Endothelial cell of umbilical vein (primary cell): ENCODE measurements at regions not wholly inside any gene's neighbourhood (a gene's known extent, or its start where the extent isn't known, plus 50 kb on each side); places are given as distances from the start of the nearest gene placed in this dataset.

ENCODE experiments used
- BruUV-seq: library from RNA; stranded (reverse); fragments of 400-500 nt; replicated peaks from 2 replicates; lab custom pipeline; 2021; lab: Mats Ljungman, UMichigan
- CTCF ChIA-PET: fragments of 300-600, 350-600 bp; sonication (Branson Sonifier 250); formaldehyde crosslinking; loops from one replicate; lab custom pipeline; 2021; ENCODE audit warnings: antibody characterized with exemption, inconsistent platforms; lab: Charles Lee
- POLR2A ChIA-PET: fragments of 300-600, 350-600 bp; sonication (Branson Sonifier 250); formaldehyde crosslinking; loops from one replicate; lab custom pipeline; 2021; ENCODE audit warnings: antibody characterized with exemption, inconsistent platforms; lab: Charles Lee
- DNase-seq: peaks from one replicate; pipeline ENCODE4 v3.0.0-alpha.2; 2011; ENCODE audit warnings: low read depth, low spot score
- FAIRE-seq: peaks from 2 replicates; lab custom pipeline; 2011; peaks lifted over from hg19 to GRCh38; lab: Jason Lieb, UNC
- H2AFZ ChIP-seq: 2 replicates; pipeline ENCODE4 v1.6.0; 2012; ENCODE audit warnings: low read depth, low read length, control low read depth, inconsistent platforms
- H3K27ac ChIP-seq: 2 replicates; pipeline ENCODE4 v1.5.1; 2011; ENCODE audit warnings: low read depth, mild to moderate bottlenecking, control low read depth, low read length, moderate library complexity; ENCODE audit not compliant: insufficient read depth
- H3K27me3 ChIP-seq, 2 experiments: 2 replicates each; pipeline versions ENCODE4 v1.6.0 to v1.6.1; 2011; ENCODE audit warnings: low read length in 2 of 2, mixed read lengths in 1 of 2; ENCODE audit not compliant: control insufficient read depth in 2 of 2, insufficient read depth in 2 of 2
- H3K36me3 ChIP-seq, 2 experiments: 2 replicates in 1 of 2; 3 replicates in 1 of 2; pipeline ENCODE4 v1.5.1; 2011; ENCODE audit warnings: low read length in 2 of 2, mild to moderate bottlenecking in 1 of 2, moderate library complexity in 1 of 2; ENCODE audit not compliant: control insufficient read depth in 2 of 2, insufficient read depth in 2 of 2; ENCODE audit errors: extremely low read depth in 1 of 2
- H3K4me1 ChIP-seq: 3 replicates; pipeline ENCODE4 v1.5.1; 2011; ENCODE audit warnings: mild to moderate bottlenecking, low read length; ENCODE audit not compliant: control insufficient read depth, insufficient read depth; ENCODE audit errors: extremely low read depth
- H3K4me2 ChIP-seq: 2 replicates; pipeline ENCODE4 v1.6.1; 2011; ENCODE audit warnings: low read length, control low read depth, mixed read lengths; ENCODE audit not compliant: insufficient read depth
- H3K4me3 ChIP-seq, 3 experiments: fragments of 200-600 bp in 1 of 3; sonication (generic), shearing (Covaris generic) in 1 of 3; replicated peaks in 1 of 3; 2 replicates each; pipeline ENCODE4 v1.5.1; 2011 to 2016; ENCODE audit warnings: control low read depth in 3 of 3, low read length in 3 of 3, mild to moderate bottlenecking in 2 of 3, inconsistent platforms in 1 of 3, low read depth in 1 of 3, moderate library complexity in 1 of 3; ENCODE audit not compliant: insufficient read depth in 1 of 3
- H3K79me2 ChIP-seq: 2 replicates; pipeline ENCODE4 v1.6.0; 2012; ENCODE audit warnings: low read length, inconsistent platforms; ENCODE audit not compliant: control insufficient read depth, insufficient read depth
- H3K9ac ChIP-seq: replicated peaks from 2 replicates; pipeline ENCODE3; 2011; ENCODE audit warnings: low read length, control low read depth; ENCODE audit not compliant: insufficient read depth; ENCODE audit errors: extremely low read depth
- H3K9me1 ChIP-seq: replicated peaks from 3 replicates; pipeline ENCODE4 v1.6.0; 2011; ENCODE audit warnings: mild to moderate bottlenecking, low read length; ENCODE audit not compliant: control insufficient read depth, insufficient read depth; ENCODE audit errors: extremely low read depth
- H3K9me3 ChIP-seq: replicated peaks from 2 replicates; pipeline ENCODE4 v1.5.1; 2012; ENCODE audit warnings: low read length, inconsistent platforms; ENCODE audit not compliant: control insufficient read depth, insufficient read depth
- H4K20me1 ChIP-seq: replicated peaks from 2 replicates; pipeline ENCODE3; 2011; ENCODE audit warnings: mild to moderate bottlenecking, low read length; ENCODE audit not compliant: control insufficient read depth, insufficient read depth; ENCODE audit errors: extremely low read depth
- CTCF ChIP-seq, 2 donors: IDR thresholded peaks; 1 replicate in 1 of 2; 2 replicates in 1 of 2; pipeline ENCODE4 v1.5.1; 2011; ENCODE audit warnings: low read length in 2 of 2, mild to moderate bottlenecking in 2 of 2, moderate library complexity in 2 of 2, control low read depth in 1 of 2, inconsistent platforms in 1 of 2, low read depth in 1 of 2; ENCODE audit not compliant: insufficient read depth in 1 of 2; ENCODE audit errors: extremely low read depth in 1 of 2
- EZH2 ChIP-seq: IDR thresholded peaks from 2 replicates; pipeline ENCODE4 v1.6.1; 2012; ENCODE audit warnings: borderline replicate concordance, low read depth, mild to moderate bottlenecking, moderate library complexity, low read length, inconsistent platforms; ENCODE audit not compliant: severe bottlenecking
- FOS ChIP-seq: IDR thresholded peaks from 2 replicates; pipeline ENCODE4 v1.6.1; 2011; ENCODE audit warnings: mild to moderate bottlenecking, low read length, moderate library complexity, borderline replicate concordance; ENCODE audit not compliant: insufficient read depth
- GATA2 ChIP-seq: IDR thresholded peaks from 2 replicates; pipeline ENCODE4 v1.7.0; 2011; ENCODE audit warnings: low read depth, mild to moderate bottlenecking, moderate library complexity, mixed read lengths, low read length; ENCODE audit not compliant: insufficient read length, insufficient read depth
- JUN ChIP-seq: IDR thresholded peaks from 2 replicates; pipeline ENCODE4 v1.6.1; 2011; ENCODE audit warnings: borderline replicate concordance, low read depth; ENCODE audit not compliant: insufficient read length, insufficient read depth
- MAX ChIP-seq: IDR thresholded peaks from 2 replicates; pipeline ENCODE4 v1.6.1; 2011; ENCODE audit not compliant: insufficient read depth, insufficient read length
- MYC ChIP-seq: IDR thresholded peaks from one replicate; pipeline ENCODE4 v1.6.1; 2011; ENCODE audit warnings: mild to moderate bottlenecking, low read depth, low read length
- POLR2A ChIP-seq: IDR thresholded peaks from 2 replicates; pipeline ENCODE4 v1.6.1; 2012; ENCODE audit warnings: low read depth, mild to moderate bottlenecking, control low read depth, low read length
- POLR2AphosphoS5 ChIP-seq: IDR thresholded peaks from 2 replicates; pipeline ENCODE4 v1.6.1; 2012; ENCODE audit warnings: low read depth, mild to moderate bottlenecking, control low read depth, low read length, moderate library complexity; ENCODE audit not compliant: insufficient read depth
- dilution Hi-C: fragments of 300-500 bp; cut with MboI; formaldehyde crosslinking; loops from one replicate; pipeline ENCODE4 v1.15.0; 2019; ENCODE audit warnings: low sequenced_read_pairs; ENCODE audit not compliant: extremely low pct_ligation_motif_present
- intact Hi-C: fragments of 100-400 bp; cut with micrococcal nuclease; formaldehyde crosslinking; loops from one replicate; pipeline ENCODE4 v1.10.0; 2022

- CTCF ChIA-PET: no interaction called here
Observed at GRCh38 chr4:32216502-32216901, 1496.3 kb downstream of the PCDH7 start.

More at GRCh38 chr4:32216502-32216901, 1496.3 kb downstream of the PCDH7 start:
- intact Hi-C loops: no loop called here
- TF ChIP-seq POLR2AphosphoS5 (no peak), GATA2 (no peak), CTCF (IDR thresholded peaks at IDR 0.05; ENCODE audit: extremely low read depth in 1 of 2, insufficient read depth in 1 of 2, low read depth in 1 of 2, low read length in 2 of 2) (no peak), FOS (no peak), POLR2A (no peak), MAX (no peak), MYC (no peak), JUN (no peak), EZH2 (no peak)
- no peak for FAIRE-seq
- H3K9me3 ChIP-seq: no peaks in the 10 kb centered on the region
- H3K4me1 ChIP-seq: no peaks in the 10 kb centered on the region
- H3K9me1 ChIP-seq: no peaks in the 10 kb centered on the region
- no peak overlapping the region for H3K27ac ChIP-seq
- H3K4me2 ChIP-seq: no peak overlapping the region
- no peaks in the 10 kb centered on the region for H4K20me1 ChIP-seq
- no TSS peak for BruUV-seq
- no peaks in the 10 kb centered on the region for H3K27me3 ChIP-seq
- no peak overlapping the region for H3K9ac ChIP-seq
- no peak overlapping the region for H3K4me3 ChIP-seq
- dilution Hi-C loops: no loop called here
- H3K36me3 ChIP-seq: no peaks in the 10 kb centered on the region
- H3K79me2 ChIP-seq: no peaks in the 10 kb centered on the region
- no peak for DNase-seq
- H2AFZ ChIP-seq: no peak overlapping the region
- POLR2A ChIA-PET: no interaction called here
